HG02763 (cell line): ENCODE measurements at regions not wholly inside any gene's neighbourhood (a gene's known extent, or its start where the extent isn't known, plus 50 kb on each side); places are given as distances from the start of the nearest gene placed in this dataset.

Source experiments
- ATAC-seq: cut with Tn5 transposase; IDR thresholded peaks from one replicate; pipeline ENCODE4 v1.9.1; 2021; ENCODE audit warnings: mild to moderate bottlenecking, moderate library complexity; ENCODE audit not compliant: unreplicated experiment

DNA sequence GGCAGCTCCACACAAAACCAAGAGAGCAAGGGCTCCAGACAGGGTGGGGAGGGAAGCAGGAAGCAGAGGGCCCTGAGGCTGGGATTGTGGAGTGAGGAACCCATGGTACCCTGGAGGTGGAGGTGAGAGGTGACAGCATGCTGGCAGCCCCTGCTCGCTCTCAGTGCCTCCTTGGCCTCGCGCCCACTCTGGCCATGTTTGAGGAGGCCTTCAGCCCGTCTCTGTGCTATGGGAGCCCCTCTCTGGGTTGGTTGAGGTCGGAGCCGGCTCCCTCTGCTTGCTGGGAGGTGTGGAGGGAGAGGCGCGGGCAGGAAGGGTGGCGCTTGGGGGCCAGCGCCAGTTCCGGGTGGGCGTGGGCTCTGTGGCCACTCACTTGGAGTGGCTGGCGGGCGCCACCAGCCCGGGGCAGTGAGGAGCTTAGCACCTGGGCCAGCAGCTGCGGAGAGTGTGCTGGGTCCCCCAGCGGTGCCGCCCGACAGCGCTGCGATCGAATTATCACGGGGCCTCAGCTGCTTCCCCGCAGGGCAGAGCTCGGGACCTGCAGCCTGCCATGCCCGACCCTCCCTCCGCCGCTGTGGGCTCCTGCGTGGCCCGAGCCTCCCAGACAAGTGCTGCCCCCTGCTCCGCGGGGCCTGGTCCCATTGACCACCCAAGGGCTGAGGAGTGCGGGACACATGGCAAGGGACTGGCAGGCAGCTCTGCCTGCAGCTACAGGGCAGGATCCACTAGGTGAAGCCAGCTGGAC lies 196.0 kb downstream of the DACT1 start:
- ATAC-seq: no peak

DNA sequence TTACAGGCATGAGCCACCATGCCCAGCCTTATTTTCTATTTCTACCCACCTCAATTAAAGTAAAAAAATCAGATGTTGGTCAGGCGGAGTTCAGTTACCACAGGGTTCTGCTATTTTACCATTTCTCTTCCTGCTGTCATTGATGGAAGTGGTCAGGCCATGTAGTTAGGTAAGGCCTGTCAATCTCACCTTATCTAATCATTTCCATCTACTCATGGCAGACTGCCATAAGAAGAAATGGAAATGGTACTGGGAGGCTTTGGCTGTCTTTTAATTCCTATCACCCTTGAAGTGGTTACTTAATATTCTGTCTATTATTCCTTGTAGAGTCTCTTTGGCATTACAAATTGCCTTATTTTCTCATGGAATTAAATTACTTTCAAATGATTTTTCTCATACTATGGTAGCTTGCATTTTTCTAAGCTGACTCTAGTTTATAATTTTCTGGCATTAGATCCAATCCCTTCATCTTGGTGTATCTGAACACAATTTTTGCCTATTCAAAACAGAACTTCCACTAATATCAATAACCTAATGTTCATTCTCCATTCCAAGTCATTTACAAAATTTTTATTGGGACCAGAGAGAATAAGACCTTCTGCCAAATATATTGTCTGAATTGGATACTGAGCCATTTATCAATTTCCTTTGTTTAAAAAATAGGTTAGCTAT lies 198.7 kb downstream of the DACT1 start:
- no peak for ATAC-seq

- no peak for ATAC-seq
These were observed 201.5 kb downstream of the DACT1 start for GRCh38 chr14:58839233-58839632.

GRCh38 chr14:58844544-58844943 lies 206.8 kb downstream of the DACT1 start:
- ATAC-seq: no peak

GRCh38 chr14:58846682-58847465 lies 209.1 kb downstream of the DACT1 start:
- ATAC-seq: no peak

GRCh38 chr14:58848365-58848764 lies 210.6 kb downstream of the DACT1 start:
- no peak for ATAC-seq

DNA sequence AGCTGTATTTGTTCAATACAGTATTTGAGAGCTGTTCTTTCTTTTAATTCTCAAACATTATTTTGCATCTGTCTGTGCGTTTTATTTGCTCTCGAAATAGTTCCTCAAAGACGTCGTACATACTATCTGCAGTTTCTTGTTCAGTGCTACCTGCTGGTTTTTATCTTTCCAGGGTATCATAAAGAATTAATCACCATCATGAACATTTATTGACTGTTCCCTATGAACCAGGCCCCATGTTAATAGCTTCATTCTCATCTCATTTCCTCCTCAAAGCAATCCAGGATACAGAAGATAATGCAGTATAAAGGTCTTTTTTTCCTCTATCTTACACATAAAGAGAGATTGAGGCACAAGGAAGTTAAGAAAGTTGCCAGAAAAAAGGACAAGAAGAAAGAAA lies 211.8 kb downstream of the DACT1 start:
- no peak for ATAC-seq

- ATAC-seq: no peak
These were observed 212.2 kb downstream of the DACT1 start for GRCh38 chr14:58850011-58850410.

DNA sequence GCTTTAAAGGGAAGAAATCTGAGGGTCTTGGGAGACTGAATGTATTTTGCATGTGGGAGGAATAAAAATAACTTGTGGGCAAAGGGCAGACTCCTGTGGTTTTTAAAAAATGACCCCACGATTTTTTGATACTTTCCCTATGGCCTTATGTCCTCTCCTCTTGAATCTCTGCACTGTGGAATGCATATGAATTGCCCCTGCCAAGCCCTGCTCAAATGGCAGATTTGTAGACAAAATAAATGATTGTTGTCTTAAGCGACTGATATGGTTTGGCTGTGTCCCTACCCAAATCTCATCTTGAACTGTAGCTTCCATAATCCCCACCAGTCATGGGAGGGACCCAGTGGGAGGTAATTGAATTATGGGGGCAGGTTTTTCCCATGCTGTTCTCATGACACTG lies 223.8 kb downstream of the DACT1 start:
- ATAC-seq: no peak

DNA sequence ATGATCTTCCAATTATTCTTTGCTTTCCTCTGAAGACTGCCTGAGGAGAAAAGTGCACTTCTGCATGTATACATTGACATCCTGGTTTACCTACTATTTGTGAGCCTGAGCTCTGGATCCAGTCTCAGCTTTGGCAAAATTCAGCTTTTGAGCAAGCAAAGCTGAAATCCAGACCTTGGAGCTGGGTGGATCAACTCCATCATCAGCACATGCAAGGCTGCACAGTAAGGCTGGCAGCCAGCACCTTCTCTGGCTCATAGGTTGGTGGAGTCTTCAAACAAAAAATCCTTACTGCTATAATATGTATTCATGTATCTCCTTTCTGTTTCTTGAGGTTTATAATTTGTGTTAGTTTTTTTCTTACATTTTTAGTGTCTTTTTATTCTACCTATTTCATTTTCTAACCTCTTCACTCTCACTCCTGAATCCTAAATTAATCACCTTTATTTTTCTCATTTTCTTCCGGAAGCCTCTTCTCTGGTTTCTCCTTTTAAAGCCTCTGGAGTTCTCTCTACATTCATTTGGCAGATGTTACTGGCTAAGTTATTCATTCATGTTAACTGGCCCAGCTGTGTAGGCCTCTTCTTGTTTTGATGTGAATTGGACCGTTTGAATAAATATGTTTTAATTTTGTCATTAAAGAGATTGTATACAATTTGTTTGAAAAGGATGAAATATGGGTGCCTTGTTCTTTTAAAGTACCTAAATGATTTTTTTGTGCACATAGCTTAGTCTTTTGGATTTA lies 224.8 kb downstream of the DACT1 start:
- no peak for ATAC-seq

GRCh38 chr14:58863661-58864345 lies 226.0 kb downstream of the DACT1 start:
- ATAC-seq: no peak

GRCh38 chr14:58864751-58865513 lies 227.2 kb downstream of the DACT1 start:
- no peak for ATAC-seq

- ATAC-seq: no peak
These were observed 227.9 kb downstream of the DACT1 start for GRCh38 chr14:58865514-58866281.

DNA sequence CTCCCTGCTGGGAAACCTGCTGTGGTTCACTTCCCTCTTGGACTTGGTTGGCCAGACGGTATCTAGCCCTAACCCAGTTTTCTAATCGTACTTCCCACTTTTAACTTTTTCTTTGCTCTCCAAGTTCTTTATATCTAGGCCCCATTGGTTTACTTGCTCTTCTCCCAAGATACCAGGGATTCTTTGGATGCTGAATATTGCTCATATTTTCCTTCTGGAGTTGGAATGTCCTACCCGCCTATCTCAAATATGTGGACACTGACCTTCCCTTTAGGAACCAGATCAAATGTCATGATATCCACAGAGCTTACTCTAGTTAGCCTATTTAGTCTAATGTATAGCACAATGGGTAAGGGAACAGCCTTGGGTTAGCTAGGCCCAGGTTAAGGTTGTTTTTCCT lies 228.6 kb downstream of the DACT1 start:
- no peak for ATAC-seq

GRCh38 chr14:58870961-58871360 lies 233.2 kb downstream of the DACT1 start:
- no peak for ATAC-seq

GRCh38 chr14:58871573-58871972 lies 233.8 kb downstream of the DACT1 start:
- ATAC-seq: no peak

- no peak for ATAC-seq
These were observed 234.3 kb downstream of the DACT1 start for GRCh38 chr14:58872061-58872460.

- ATAC-seq: no peak
These were observed 235.6 kb downstream of the DACT1 start for GRCh38 chr14:58873228-58873953.
